Dedifferentiated amniotic fluid mesenchymal stem cell (primary cell): ENCODE measurements at regions not wholly inside any gene's neighbourhood (a gene's known extent, or its start where the extent isn't known, plus 50 kb on each side); places are given as distances from the start of the nearest gene placed in this dataset.
"Not testable (repeated sequence)": the region's sequence is repeated elsewhere in the genome, so short reads cannot be mapped to it uniquely, and the experiment has no call there.

ENCODE experiments used
- DNase-seq: peaks from one replicate; pipeline ENCODE4 v3.0.0-alpha.2; 2016; ENCODE audit errors: extremely low spot score

DNA sequence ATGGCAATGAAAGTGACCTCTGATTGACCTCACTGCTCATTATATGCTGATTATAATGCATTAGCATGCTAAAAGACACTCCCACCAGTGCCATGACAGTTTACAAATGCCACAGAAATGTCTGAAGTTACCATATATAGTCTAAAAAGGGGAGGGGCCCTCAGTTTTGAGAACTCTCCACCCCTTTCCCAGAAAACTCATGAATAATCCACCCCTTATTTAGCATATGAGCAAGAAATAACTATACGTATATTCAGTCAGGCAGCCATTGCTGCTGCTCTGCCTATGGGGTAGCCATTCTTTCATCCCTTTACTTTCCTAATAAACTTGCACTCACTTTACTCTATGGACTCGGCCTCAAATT is 163.1 kb downstream of the ESM1 start:
- no peak for DNase-seq

DNA sequence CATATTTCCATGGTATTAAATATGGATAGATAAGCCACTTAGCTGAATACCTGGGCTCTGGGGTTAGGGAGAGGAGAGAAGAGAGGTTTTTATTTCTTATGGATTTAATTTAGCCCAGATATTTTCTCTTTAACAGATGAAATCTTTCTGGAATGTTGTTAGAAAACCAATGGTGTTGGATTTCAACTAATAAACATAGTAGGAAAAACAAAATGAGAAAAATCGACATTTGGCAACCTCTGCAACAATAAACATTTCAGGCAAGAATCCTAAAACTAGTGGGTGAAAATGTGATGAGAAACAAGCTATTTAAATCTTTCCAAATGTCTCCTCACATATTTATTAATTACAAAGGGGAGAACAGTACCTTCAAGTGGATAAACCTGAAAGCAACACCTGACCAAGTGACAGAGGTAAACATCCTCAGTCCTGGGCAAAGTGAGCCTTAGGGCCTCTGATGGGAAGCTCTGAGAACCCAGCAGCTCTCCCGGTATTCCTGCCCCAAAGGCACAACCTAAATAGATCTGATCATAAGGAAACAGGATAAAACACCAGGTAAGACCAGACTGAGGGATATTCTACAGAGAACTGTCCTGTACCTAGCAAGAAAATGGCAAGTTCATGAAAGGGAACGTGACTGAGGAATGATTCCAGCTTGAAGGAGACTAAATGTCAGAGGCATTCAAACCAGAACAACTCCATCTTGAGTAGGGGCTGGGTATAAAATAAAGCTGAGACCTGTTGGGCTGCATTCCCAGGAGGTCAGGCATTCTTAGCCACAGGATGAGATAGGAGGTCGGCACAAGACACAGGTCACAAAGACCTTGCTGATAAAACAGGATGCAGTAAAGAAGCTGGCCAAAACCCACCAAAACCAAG is 163.7 kb downstream of the ESM1 start:
- peak; percentile 43 for DNase-seq

DNA sequence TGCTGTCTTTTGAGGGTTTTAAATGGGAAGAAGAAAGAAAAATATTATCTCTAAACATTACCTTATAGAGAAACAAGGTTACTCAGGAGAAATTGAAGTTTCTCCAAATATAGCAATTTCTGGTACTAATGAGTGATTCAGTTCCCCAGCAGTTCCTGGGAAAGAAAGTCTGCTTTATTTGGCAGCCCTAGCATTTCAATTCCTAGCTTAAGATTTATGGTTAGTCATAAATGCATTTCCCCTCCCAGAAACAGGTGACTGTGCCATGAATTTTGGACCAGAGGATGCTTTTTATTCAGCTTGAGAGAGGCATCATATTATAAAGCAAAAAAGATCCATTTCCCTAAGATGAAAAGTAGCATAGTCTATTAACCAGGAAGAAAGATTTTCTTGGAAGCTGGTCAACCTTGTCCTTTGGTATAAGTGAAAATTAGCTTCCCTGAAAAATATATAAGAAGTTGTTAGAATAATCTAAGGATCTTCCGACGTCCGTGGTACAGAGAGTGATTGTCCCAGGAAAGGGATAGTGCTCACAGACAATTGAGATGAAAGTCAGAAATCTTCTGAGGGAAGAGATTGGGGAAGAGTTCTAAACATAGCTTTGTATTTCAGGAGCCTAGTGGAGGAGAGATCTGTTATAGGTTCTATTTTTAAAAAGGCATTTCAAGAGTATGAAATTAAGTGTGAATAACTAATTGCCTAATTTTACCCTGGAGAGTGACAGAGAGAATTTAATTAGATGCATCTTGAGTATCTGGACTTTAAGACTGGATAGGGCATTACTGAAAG is 164.9 kb downstream of the ESM1 start:
- peak; percentile 58 for DNase-seq

DNA sequence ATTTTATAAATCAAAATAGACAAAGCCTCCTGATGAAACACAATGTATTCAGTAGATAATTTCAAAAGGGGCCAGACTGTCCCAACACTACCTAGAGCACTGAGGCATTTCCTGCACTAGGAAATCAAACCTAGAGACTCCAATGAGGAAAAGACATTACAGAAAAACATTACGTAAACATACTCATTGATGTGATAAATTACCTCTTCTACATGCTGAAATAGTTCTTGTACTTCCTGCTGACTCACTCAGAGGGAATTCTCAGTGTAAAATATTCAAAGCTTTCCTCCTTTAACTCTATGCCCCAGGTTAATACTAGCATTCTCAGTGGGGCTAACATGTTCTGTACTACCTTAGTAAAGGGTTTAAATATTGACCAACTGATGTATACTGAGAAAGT is 178.0 kb downstream of the ESM1 start:
- no peak for DNase-seq

DNA sequence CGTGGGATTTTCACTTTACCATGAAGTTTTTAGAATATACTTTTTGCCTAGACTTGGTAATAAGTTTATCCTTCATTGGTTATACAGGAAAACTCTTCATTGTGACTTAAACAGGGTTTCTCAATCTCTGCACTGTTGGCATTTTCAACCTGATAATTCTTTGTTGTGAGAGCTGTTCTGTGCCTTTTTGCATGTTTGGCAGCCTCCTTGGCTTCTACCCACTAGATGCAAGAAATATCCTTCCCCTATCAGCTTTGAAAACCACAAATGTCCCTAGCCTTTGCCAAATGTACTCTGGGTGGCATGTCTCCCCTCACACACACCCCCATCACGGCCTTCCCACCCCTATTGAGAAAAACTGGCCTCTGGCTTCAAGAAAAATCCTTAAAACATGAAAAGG is 180.9 kb downstream of the ESM1 start:
- no peak for DNase-seq

DNA sequence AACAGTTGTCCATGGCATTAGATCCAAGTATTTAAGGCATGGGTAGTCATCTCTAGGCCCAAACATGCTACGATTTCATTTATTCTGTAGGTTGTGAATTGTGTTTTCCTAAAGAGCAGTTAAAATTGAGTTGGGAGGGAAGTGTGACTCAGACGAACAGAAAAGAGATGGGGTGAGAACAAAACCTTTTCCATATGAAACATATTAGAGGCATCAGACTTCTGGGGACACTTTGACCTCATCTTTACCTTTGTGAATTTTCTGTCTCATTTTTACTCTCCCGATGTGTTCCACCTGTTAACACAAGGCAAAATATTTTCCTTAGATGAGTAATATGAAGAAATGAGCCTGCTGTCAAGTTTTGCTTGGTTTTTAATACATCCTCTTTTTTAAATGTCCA is 181.3 kb downstream of the ESM1 start:
- no peak for DNase-seq

DNA sequence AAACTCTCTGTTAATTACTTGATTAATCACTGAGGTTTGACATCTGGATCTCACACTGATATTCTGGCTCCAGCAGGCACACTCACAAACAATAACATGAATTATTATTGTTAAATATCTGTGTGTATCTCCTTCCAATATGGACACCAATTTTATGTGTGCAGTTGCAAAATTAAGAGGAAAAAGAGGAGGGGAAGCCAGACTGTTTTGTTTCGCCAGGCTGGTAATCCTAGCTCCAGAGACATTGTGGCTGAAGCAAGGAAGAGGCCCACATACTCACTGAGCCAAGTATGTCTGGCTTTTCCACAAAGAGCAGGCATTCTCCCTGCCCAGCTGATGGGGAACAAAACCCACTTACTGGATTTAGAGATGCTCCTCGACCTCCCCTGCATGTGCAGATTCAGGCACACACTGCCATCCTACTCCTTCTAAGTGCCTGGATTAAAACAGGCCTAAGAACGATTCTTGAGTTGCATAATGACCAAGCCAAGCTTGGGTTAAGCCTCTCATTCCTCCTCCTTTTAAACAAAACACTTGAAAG is 181.9 kb downstream of the ESM1 start:
- DNase-seq, result no peak

DNA sequence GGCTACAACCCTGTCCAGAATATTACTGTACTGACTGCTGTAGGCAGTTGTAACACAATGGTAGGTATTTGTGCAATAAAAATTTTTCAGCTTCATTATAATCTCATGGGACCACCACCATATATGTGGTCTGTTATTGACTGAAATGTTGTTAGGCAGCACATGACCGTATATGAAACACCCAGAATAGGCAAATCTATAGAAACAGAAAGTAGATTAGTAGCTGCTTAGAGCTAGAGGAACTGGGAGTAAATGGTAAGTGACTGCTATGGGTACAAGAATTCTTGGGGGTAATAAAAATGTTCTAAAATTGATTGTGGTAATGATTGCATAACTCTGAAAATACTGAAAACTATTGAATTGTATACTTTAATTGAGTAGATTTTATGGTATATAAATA is 185.7 kb downstream of the ESM1 start:
- DNase-seq, result no peak

DNA sequence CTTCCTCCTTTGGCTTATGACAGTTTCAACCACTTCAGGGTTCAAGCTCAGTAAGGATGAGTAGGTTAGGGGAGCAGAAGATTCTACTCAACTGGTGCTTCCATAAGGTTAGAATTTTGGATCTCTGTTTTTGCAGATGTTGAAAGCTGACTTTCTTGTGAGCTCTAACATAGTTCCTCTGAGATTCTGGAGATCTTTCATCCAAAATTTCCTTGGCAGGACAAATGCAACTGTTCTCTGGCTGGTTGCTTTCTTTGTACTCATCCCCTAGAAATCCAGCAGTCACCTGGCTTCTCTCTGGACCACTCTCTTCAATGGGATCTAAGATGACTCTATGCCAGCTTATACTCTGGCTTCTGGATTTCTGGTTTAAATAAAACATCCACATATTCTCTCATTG is 189.6 kb downstream of the ESM1 start:
- no peak for DNase-seq

DNA sequence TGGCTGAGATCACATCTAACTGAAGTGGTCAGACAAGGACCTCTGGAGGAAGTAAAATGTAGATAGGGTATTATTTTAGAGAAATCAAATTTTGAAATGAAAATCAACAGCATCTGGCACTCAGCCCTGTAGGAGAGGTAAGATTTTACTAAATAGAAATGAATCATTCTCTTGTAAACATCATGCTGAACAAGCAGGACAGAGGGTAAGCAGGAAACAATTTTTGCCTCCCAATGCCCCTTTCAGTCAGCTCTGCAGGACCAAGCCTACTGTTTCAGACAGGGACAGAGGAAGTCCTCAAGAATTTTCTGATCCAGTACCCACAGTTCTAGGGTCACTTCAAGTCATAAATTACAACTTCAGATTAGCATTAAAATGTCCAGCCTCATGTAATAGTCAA is 190.1 kb downstream of the ESM1 start:
- no peak for DNase-seq

DNA sequence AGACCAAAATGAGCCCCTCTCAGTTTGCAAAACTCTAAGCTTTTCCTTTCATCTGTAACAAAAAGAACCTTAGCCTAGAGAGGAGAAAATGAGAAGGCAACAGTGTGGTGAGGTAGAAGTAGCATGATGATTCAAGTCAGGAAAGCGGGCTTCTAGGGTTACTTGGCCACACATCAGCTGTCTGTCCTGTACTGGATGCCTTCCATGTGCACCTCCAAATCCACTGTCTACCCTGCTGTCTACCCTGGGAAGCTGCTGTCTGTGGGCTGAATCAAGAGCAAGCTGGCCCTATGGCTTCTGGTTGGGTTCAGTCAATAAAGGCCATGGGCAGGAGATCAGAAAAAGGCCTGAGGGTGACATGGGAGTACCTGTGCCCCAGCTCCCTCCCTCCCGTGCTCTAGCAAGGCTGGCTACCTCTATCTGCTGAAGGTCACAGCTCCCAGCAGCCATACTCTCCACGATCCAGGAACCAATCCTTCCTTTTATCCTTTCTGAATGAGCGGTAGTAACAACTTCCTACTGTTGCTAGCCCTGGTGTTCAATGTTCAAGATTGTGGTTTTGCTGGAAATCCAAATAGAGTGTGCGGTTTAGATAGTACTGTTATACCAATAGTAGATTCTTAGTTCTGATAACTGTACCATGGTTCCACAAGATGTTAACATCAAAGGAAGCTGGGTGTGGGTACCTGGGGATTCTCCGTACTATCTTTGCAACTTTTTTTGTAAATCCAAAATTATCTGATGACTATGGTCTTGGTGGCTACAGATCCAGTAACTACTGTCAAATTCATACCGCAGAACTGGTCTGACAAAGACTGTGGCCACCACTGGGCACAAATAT is 191.0 kb downstream of the ESM1 start:
- no peak for DNase-seq

DNA sequence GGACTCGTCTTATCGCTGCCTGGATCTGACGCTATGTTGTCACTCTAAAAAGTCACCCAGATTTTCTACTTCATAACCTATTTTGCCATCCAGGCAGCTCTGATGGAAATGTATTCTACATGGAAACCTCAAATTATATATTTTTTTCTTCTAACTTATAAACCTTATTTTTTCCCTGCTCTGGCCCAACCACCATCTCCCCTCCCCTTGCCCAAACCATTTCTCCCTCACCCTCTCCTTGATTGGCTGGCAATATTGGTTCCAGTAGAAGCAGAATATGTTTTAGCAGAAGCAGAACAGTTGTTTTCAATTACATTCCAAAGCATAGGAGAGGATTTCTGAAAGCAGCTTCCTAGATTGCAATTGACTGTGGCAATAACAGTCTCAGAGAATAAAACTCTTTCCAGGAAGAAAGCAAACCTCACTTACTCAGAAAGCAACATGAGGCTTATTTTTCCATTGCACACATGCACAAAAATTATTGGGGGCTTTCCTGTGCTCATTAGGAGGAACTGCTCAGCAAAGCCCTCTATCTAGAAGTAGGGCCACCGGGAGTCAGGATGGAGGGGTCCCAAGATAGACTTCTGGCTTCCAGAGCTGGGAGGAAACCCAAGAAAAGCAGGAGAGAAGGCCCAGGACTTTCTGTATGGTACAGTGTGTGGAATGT is 191.8 kb downstream of the ESM1 start:
- peak; percentile 86 for DNase-seq

DNA sequence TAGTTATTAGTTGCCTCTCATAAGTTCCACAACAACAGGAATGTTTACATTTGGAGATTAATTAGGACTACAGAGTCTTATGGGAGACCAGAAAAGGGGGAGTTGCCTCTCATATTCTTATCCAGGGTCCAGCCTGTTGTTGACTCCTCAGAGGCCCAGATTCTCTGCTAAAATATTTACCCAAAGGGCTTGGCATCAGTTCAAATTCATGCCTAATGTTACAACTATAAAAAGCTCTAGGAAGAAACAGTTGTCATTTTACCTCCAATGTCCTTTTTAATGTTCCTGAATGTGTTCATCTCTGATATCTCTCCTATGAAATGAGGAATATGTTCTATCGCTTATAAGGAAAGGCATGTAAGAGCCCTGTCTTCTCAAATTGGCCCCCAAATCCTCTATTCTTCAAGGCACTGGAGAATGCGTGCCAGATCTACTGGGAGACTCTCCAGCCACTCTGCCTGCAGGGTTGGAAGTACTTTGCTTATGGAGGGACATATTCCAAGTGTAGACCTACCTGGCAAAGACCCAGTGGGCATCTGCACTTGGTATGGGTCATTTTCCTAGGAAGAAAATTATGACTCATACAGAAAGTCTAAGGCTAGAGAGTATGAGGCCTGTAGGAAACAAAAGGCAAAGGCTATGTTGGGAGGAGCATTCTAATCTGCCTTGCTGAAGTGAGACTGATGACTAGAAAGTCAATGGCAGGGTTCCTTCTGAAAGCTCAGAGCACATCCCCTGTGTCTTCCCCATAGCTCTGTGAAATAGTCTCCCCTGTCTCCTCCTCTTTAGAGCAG is 192.6 kb downstream of the ESM1 start:
- DNase-seq, result peak; percentile 37

DNA sequence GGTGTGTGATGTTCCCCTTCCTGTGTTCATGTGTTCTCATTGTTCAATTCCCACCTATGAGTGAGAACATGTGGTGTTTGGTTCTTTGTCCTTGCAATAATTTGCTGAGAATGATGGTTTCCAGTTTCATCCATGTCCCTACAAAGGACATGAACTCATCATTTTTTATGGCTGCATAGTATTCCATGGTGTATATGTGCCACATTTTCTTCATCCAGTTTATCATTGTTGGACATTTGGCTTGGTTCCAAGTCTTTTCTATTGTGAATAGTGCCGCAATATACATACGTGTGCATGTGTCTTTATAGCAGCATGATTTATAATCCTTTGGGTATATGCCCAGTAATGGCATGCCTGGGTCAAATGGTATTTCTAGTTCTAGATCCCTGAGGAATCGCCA is 197.5 kb downstream of the ESM1 start:
- DNase-seq, result not testable (repeated sequence)

DNA sequence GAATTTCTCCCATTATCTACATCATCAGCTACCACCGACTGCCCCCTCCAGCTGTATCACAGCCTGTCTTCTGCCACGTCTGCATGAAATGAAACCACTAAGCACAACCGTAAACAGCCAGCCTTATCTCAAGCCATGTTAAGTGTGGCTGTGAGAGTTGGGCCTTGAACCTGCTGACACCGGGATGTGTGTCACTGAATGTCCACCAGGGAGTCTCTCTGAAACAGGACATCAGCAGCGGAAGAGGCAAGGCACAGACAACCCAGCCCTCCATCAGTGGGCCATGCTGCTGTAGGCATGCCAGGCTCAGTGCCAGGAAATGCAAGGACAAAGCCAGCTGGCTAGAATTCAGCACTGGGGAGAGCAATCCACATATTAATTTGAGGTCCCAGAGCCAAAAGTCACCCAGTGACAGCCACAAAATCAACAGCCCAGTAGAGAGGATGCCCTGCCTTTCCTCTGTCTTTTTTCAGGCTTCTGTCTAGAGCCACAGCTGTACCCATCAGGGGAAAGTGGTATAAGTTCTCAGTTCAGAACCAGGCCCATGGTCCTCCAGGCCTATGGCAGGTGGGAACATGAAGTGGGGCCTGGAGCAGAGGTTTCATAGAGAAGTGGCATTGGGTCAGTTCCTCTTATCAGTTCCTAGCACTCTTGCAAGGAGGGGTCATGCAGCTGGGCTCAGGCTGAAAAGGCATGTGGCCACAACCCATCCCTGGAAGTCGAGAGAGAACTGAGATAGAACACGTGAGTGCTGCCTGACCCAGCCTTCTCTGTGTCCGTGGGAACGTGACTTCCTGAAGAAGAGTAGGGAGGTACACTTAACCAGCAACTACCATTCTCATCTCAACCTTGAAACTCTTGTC is 199.4 kb downstream of the ESM1 start:
- no peak for DNase-seq

DNA sequence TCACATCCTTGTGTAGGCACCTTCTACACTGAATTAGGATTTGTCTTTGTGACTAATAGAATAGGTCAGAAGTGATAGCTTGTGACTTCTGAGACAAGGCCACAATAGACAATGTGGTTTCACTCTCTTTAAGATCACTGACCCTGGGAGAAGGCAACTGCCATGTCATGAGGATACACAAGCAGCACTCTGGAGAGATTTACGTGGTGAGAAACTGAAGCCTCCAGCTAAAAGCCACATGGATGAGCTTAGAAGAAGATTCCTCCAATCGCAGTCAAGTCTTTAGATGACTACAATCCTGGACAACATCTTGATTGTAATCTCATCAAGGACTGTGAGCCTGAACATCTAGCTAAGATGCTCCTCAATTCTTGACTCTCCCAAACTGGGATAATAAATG is 206.6 kb downstream of the ESM1 start:
- DNase-seq, result no peak

DNA sequence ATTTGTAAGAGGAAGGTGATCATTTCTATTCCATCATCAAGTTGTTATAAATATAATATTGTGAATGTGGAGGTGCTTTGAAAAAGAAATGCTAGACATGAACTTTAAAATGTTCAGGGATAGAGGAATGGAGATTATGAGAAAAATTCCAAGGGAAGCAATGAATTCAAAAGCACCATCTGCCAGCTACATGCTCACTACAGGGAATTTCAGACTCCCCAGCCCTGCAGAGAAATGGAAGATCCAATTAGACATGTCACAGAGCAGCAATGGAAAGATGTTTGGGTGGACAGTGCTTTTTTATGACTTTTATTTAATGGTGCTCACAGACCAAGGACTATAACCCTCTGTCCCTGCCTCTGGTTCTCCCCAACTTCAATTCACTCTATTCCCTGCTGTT is 209.7 kb downstream of the ESM1 start:
- DNase-seq, result no peak

DNA sequence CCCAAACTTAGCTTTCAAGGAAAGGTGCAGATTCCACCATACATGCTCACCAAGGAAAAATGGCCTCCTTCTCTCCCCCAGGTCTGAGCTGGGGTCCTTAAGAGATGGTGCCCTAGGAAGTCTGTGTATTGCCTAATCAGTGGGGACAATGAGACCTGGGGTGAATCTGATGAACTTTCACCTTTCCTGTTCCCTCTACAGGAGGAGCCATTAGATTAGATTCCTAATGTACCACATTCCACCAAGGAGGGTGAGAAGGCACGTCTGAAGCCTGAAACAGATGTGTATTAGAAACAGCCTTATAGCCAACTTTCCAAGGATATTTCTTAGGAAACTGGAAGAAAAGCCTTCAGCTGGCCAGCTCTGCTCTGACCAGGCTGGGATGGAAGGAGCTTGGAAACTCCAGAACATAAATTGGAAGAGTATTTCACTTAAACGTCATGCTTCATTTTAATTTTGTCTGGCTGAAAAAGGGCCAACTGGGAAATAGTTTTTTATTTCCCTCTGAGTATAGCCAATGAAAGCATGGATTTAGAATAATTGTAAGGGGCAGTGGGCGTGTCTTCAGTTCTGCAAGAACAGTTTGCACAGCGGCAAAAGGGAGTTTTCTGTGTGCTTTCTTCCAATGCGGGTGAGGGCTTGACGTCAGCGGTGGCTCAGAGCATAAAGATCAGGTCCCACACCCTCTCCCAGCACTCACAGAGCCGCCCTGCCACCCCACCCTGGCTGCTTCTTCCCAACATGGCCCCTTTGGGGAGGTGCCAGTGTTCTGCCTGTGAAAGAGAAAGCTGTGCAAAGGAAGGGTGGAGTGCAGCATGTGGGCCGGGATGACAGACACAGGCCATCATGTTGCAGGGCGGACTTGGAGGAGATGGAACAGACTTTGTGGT is 210.9 kb downstream of the ESM1 start:
- no peak for DNase-seq

DNA sequence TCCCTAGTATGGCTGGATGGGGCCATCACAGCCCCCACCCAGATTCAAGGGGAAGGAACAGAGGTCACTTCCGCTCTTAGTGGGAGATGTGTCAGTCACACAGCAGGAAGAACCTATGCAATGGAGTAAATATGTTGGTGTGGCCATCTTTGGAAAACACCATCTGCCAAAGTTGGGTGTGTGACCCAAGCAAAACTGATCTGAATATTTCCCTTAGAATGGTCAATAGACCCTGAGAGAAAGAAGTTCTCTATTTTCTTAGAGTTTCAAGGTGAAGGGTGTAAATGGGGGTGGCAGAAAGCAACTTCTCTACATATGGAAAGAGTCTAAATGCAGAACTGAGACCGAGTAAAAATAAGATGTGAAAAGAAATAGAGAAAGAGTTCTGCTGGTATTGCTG is 212.7 kb downstream of the ESM1 start:
- DNase-seq, result no peak
